ENCODE measurements at regions not wholly inside any gene's neighbourhood (a gene's known extent, or its start where the extent isn't known, plus 50 kb on each side); places are given as distances from the start of the nearest gene placed in this dataset.

GRCh38 chr11:80424012-80424695 lies 983.3 kb upstream of the TENM4 start:
- TF ChIP-seq, protein P1, sequence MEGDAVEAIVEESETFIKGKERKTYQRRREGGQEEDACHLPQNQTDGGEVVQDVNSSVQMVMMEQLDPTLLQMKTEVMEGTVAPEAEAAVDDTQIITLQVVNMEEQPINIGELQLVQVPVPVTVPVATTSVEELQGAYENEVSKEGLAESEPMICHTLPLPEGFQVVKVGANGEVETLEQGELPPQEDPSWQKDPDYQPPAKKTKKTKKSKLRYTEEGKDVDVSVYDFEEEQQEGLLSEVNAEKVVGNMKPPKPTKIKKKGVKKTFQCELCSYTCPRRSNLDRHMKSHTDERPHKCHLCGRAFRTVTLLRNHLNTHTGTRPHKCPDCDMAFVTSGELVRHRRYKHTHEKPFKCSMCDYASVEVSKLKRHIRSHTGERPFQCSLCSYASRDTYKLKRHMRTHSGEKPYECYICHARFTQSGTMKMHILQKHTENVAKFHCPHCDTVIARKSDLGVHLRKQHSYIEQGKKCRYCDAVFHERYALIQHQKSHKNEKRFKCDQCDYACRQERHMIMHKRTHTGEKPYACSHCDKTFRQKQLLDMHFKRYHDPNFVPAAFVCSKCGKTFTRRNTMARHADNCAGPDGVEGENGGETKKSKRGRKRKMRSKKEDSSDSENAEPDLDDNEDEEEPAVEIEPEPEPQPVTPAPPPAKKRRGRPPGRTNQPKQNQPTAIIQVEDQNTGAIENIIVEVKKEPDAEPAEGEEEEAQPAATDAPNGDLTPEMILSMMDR (IDR thresholded peaks at IDR 0.05), result no peak
- no peak for TF ChIP-seq ZFX (IDR thresholded peaks at IDR 0.05; ENCODE audit: borderline replicate concordance)
